Hepatocyte (in vitro differentiated cells): ENCODE measurements at regions not wholly inside any gene's neighbourhood (a gene's known extent, or its start where the extent isn't known, plus 50 kb on each side); places are given as distances from the start of the nearest gene placed in this dataset.
"Not testable (repeated sequence)": the region's sequence is repeated elsewhere in the genome, so short reads cannot be mapped to it uniquely, and the experiment has no call there.

Experiments used
- DNase-seq: peaks from one replicate; pipeline ENCODE4 v3.0.0-alpha.2; 2016; ENCODE audit warnings: low spot score
- H2AFZ ChIP-seq: fragments of 200-600 bp; sonication (generic); 2 replicates; pipeline ENCODE4 v1.6.0; 2016; ENCODE audit warnings: antibody characterized with exemption, mild to moderate bottlenecking
- H3K27ac ChIP-seq: fragments of 200-600 bp; sonication (generic); 2 replicates; pipeline ENCODE4 v1.5.1; 2016; ENCODE audit warnings: mild to moderate bottlenecking
- H3K27me3 ChIP-seq: fragments of 200-600 bp; sonication (generic); 2 replicates; pipeline ENCODE4 v1.6.1; 2016
- H3K36me3 ChIP-seq: fragments of 200-600 bp; sonication (generic); replicated peaks from 2 replicates; pipeline ENCODE4 v1.5.1; 2016; ENCODE audit warnings: low read depth; ENCODE audit not compliant: insufficient read depth
- H3K4me1 ChIP-seq: fragments of 200-600 bp; sonication (generic); 2 replicates; pipeline ENCODE4 v1.5.1; 2016; ENCODE audit warnings: mild to moderate bottlenecking, moderate library complexity; ENCODE audit not compliant: insufficient read depth
- H3K4me2 ChIP-seq: fragments of 200-600 bp; sonication (generic); 2 replicates; pipeline ENCODE4 v1.6.0; 2016
- H3K4me3 ChIP-seq: fragments of 200-600 bp; sonication (generic); 2 replicates; pipeline ENCODE4 v1.5.1; 2016; ENCODE audit warnings: mild to moderate bottlenecking
- H3K79me2 ChIP-seq: fragments of 200-600 bp; sonication (generic); 2 replicates; pipeline ENCODE4 v1.6.0; 2017; ENCODE audit warnings: mild to moderate bottlenecking
- H3K9me2 ChIP-seq: fragments of 200-600 bp; sonication (generic); replicated peaks from 2 replicates; pipeline ENCODE4 v1.6.0; 2017; ENCODE audit warnings: mild to moderate bottlenecking; ENCODE audit not compliant: insufficient read depth
- H3K9me3 ChIP-seq: fragments of 200-600 bp; sonication (generic); 2 replicates; pipeline ENCODE4 v1.5.1; 2016; ENCODE audit warnings: low read depth, mild to moderate bottlenecking
- H4K20me1 ChIP-seq: fragments of 200-600 bp; sonication (generic); 2 replicates; pipeline ENCODE4 v1.6.0; 2016; ENCODE audit warnings: mild to moderate bottlenecking; ENCODE audit not compliant: insufficient read depth, poor library complexity, severe bottlenecking
- EZH2 ChIP-seq: fragments of 200-600 bp; sonication (generic); IDR thresholded peaks from 2 replicates; pipeline ENCODE4 v1.6.1; 2016; ENCODE audit warnings: antibody characterized with exemption, mild to moderate bottlenecking, borderline replicate concordance
- EZH2phosphoT487 ChIP-seq: fragments of 200-600 bp; sonication (generic); IDR thresholded peaks from one replicate; pipeline ENCODE4 v1.6.1; 2018; ENCODE audit warnings: antibody characterized with exemption, mild to moderate bottlenecking, low read depth, moderate library complexity; ENCODE audit not compliant: unreplicated experiment, severe bottlenecking
- WGBS: methylation state at CpG from one replicate; pipeline ENCODE4 v1.1.6; 2016; ENCODE audit warnings: low lambda C conversion rate; ENCODE audit errors: missing lambda C conversion rate; 5-methylcytosine and 5-hydroxymethylcytosine counted together
- TF ChIP-seq, protein P1 (sequence below): fragments of 200-600 bp; sonication (generic); IDR thresholded peaks from 2 replicates; pipeline ENCODE4 v1.5.1; 2016; ENCODE audit warnings: antibody characterized with exemption, mild to moderate bottlenecking; ENCODE audit not compliant: poor library complexity

DNA sequence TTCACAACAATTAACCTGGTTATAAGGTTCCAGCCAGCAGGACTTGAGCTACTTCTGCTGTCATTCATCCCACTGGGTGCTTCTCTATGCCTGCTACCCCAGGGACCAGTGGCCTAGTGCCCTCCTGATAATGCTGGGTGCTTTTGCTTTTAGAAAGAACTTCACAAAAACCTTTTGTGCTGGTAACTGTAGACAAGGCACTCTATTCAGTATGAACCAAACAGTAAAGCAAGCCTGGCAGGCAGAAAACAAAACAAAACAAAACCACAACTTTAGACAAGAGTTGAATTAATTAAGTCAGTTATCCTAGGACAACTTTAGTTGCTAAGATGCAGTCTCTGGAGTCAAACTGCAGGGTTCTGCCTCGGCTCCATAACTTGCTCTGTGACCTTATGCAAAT lies 61.9 kb upstream of the ADGRL2 start:
- Histone ChIP-seq H3K27me3 (no peaks in the 10 kb centered on the region), H3K4me3 (no peak overlapping the region), H3K27ac (no peak overlapping the region), H3K9me2 (no peaks in the 10 kb centered on the region), H3K4me1 (no peaks in the 10 kb centered on the region), H3K9me3 (no peaks in the 10 kb centered on the region), H3K36me3 (no peaks in the 10 kb centered on the region), H2AFZ (no peak overlapping the region), H3K4me2 (no peak overlapping the region), H4K20me1 (no peaks in the 10 kb centered on the region), H3K79me2 (no peaks in the 10 kb centered on the region)
- WGBS: 91% methylated on average over 1 of the region's 1 CpG
- TF ChIP-seq, protein P1, sequence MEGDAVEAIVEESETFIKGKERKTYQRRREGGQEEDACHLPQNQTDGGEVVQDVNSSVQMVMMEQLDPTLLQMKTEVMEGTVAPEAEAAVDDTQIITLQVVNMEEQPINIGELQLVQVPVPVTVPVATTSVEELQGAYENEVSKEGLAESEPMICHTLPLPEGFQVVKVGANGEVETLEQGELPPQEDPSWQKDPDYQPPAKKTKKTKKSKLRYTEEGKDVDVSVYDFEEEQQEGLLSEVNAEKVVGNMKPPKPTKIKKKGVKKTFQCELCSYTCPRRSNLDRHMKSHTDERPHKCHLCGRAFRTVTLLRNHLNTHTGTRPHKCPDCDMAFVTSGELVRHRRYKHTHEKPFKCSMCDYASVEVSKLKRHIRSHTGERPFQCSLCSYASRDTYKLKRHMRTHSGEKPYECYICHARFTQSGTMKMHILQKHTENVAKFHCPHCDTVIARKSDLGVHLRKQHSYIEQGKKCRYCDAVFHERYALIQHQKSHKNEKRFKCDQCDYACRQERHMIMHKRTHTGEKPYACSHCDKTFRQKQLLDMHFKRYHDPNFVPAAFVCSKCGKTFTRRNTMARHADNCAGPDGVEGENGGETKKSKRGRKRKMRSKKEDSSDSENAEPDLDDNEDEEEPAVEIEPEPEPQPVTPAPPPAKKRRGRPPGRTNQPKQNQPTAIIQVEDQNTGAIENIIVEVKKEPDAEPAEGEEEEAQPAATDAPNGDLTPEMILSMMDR: no peak
- TF ChIP-seq EZH2 (no peak), EZH2phosphoT487 (no peak)
- no peak for DNase-seq

DNA sequence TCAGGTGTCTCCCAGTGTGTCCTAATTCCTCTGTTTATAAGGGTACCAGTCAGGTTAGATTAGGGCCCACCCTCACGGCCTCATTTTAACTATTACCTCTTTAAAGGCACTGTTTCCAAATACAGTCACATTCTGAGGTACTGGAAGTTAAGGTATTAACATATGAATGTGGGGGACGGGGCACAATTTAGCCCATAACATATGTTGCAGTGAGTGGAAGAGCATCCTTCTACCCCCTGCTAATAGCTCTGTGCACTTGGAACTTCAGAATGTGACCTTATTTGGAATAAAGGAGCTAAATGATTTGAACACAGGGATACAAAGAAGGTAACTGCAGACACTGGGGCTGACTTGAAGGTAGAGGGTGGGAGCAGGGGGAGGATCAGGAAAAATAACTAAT lies 67.3 kb upstream of the ADGRL2 start:
- Histone ChIP-seq H3K27ac (no peak overlapping the region), H3K4me3 (no peak overlapping the region), H3K79me2 (no peaks in the 10 kb centered on the region), H3K36me3 (no peaks in the 10 kb centered on the region), H3K4me2 (no peak overlapping the region), H3K9me3 (no peaks in the 10 kb centered on the region), H3K27me3 (no peaks in the 10 kb centered on the region), H3K4me1 (no peaks in the 10 kb centered on the region), H3K9me2 (no peaks in the 10 kb centered on the region), H2AFZ (no peak overlapping the region), H4K20me1 (no peaks in the 10 kb centered on the region)
- TF ChIP-seq, protein P1: no peak
- TF ChIP-seq EZH2 (no peak), EZH2phosphoT487 (no peak)
- WGBS: 87% methylated on average over 2 of the region's 2 CpGs
- DNase-seq: no peak

DNA sequence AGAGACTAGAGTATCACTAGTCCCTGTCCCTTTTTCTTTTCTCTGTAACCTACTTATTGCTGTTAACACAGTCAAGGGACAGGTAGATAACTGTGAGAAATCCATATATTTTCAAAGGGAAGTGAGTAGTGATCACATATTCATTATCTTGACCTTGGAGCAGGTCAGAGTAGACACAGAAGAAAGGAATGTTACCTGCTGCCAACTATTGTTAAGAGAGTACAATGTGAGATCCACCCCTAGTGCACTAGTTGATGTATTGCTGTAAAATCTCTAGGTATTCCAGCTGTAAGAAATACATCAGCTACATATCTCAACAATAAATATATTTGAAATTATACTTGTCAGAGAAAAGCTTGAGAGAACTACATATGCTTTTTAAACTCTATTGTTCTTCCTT lies 68.7 kb upstream of the ADGRL2 start:
- Histone ChIP-seq H3K79me2 (no peaks in the 10 kb centered on the region), H4K20me1 (no peaks in the 10 kb centered on the region), H3K4me2 (no peak overlapping the region), H3K27me3 (no peaks in the 10 kb centered on the region), H3K9me3 (no peaks in the 10 kb centered on the region), H3K36me3 (no peaks in the 10 kb centered on the region), H3K27ac (no peak overlapping the region), H2AFZ (no peak overlapping the region), H3K4me1 (no peaks in the 10 kb centered on the region), H3K4me3 (no peak overlapping the region), H3K9me2 (no peaks in the 10 kb centered on the region)
- no peak for DNase-seq
- TF ChIP-seq, protein P1: no peak
- TF ChIP-seq EZH2 (no peak), EZH2phosphoT487 (no peak)

DNA sequence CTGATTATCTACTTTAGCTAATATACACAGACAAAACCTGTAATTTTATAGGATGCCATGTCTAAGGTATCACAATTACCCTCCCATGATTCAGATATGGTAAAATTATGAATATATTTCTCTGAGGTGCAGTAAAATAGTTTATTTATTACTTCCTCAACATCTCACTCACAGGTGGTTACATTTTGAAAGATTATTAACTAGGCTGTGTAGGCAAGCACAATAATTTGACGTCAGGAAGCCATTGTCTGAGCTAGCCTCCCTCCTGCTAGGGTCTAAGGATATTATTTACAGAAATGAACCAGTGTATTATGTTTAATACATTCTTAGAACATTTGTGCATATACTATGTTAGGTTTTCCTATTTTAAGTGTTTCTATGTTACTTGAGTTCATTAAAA lies 69.9 kb upstream of the ADGRL2 start:
- H3K9me2 ChIP-seq: no peaks in the 10 kb centered on the region
- H3K9me3 ChIP-seq: no peaks in the 10 kb centered on the region
- H3K27ac ChIP-seq: no peak overlapping the region
- H3K36me3 ChIP-seq: no peaks in the 10 kb centered on the region
- no peak overlapping the region for H3K4me2 ChIP-seq
- no peak for DNase-seq
- no peak overlapping the region for H3K4me3 ChIP-seq
- 67% methylated on average over 1 of the region's 1 CpG for WGBS
- no peaks in the 10 kb centered on the region for H3K79me2 ChIP-seq
- H4K20me1 ChIP-seq: no peaks in the 10 kb centered on the region
- H2AFZ ChIP-seq: no peak overlapping the region
- TF ChIP-seq, protein P1: no peak
- no peaks in the 10 kb centered on the region for H3K27me3 ChIP-seq
- H3K4me1 ChIP-seq: no peaks in the 10 kb centered on the region

DNA sequence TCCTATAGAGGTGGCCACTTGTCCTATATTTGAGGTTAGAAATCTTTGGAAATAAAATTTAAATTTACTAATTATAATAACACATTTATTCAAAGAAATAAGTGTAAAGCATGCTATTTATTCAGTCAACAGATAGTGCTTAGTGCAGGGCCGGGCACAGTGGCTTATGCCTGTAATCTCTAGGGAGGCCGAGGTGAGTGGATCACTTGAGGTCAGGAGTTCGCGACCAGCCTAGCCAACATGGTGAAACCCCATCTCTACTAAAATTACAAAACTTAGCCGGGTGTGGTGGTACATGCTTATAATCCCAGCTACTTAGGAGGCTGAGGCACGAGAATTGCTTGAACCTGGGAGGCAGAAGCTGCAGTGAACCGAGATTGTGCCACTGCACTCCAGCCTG lies 70.4 kb upstream of the ADGRL2 start:
- not testable (repeated sequence) for H3K4me3 ChIP-seq, H3K27me3 ChIP-seq, H3K4me2 ChIP-seq, H3K36me3 ChIP-seq, DNase-seq, H3K27ac ChIP-seq, H4K20me1 ChIP-seq, H3K4me1 ChIP-seq, H3K9me2 ChIP-seq, H3K79me2 ChIP-seq, H2AFZ ChIP-seq, H3K9me3 ChIP-seq
- 93% methylated on average over 7 of the region's 7 CpGs for WGBS
